PC-9 (cell line): ENCODE measurements at regions not wholly inside any gene's neighbourhood (a gene's known extent, or its start where the extent isn't known, plus 50 kb on each side); places are given as distances from the start of the nearest gene placed in this dataset.
A peak's percentile ranks its signal among the peaks of the same experiment; 100 is the strongest.

Experiments
- BruUV-seq: library from RNA; stranded (reverse); fragments of 400-500 nt; replicated peaks from 2 replicates; lab custom pipeline; 2021; lab: Mats Ljungman, UMichigan
- CTCF ChIA-PET: fragments of 300-600 bp; sonication (Branson Sonifier 250); formaldehyde crosslinking; loops from one replicate; lab custom pipeline; 2022; ENCODE audit warnings: antibody characterized with exemption; lab: Charles Lee
- POLR2A ChIA-PET: fragments of 300-600 bp; sonication (Branson Sonifier 250); formaldehyde crosslinking; loops from one replicate; lab custom pipeline; 2022; ENCODE audit warnings: antibody characterized with exemption; ENCODE audit not compliant: unreplicated experiment; lab: Charles Lee
- DNase-seq, 2 experiments: peaks; one replicate each; pipeline versions ENCODE4 v3.0.0 to v3.0.0-alpha.2; 2015 to 2022; ENCODE audit warnings: mixed read lengths in 1 of 2
- H2AFZ ChIP-seq: fragments of 200-600 bp; sonication (generic); 2 replicates; pipeline ENCODE4 v1.8.1; 2017; ENCODE audit warnings: antibody characterized with exemption
- H3F3A ChIP-seq: fragments of 200-600 bp; sonication (generic); 2 replicates; pipeline ENCODE4 v1.8.1; 2017; ENCODE audit warnings: antibody characterized with exemption, mild to moderate bottlenecking, low read depth; ENCODE audit not compliant: insufficient read depth
- H3K27ac ChIP-seq: fragments of 200-600 bp; sonication (generic); 2 replicates; pipeline ENCODE4 v1.6.1; 2016; ENCODE audit warnings: mixed run types
- H3K27me3 ChIP-seq: fragments of 200-600 bp; sonication (generic); 2 replicates; pipeline ENCODE4 v1.6.1; 2016; ENCODE audit warnings: low read depth, mixed run types; ENCODE audit not compliant: insufficient read depth
- H3K36me3 ChIP-seq: fragments of 200-600 bp; sonication (generic); 2 replicates; pipeline ENCODE4 v1.6.1; 2016; ENCODE audit warnings: low read depth, mixed run types
- H3K4me1 ChIP-seq: fragments of 200-600 bp; sonication (generic); replicated peaks from 2 replicates; pipeline ENCODE4 v1.6.1; 2016; ENCODE audit warnings: mixed run types; ENCODE audit not compliant: insufficient read depth
- H3K4me2 ChIP-seq: fragments of 200-600 bp; sonication (generic); 2 replicates; pipeline ENCODE4 v1.6.1; 2017; ENCODE audit warnings: mixed run types
- H3K4me3 ChIP-seq: fragments of 200-600 bp; sonication (generic); 2 replicates; pipeline ENCODE4 v1.6.1; 2016; ENCODE audit warnings: mixed run types
- H3K79me2 ChIP-seq: fragments of 200-600 bp; sonication (generic); 2 replicates; pipeline ENCODE4 v1.6.1; 2017; ENCODE audit warnings: low read depth, mixed run types
- H3K9me2 ChIP-seq: fragments of 200-600 bp; sonication (generic); 2 replicates; pipeline ENCODE4 v1.8.1; 2017; ENCODE audit warnings: mild to moderate bottlenecking; ENCODE audit not compliant: insufficient read depth
- H3K9me3 ChIP-seq: fragments of 200-600 bp; sonication (generic); 2 replicates; pipeline ENCODE4 v1.8.1; 2016; ENCODE audit warnings: low read depth; ENCODE audit not compliant: insufficient read depth
- H4K20me1 ChIP-seq: fragments of 200-600 bp; sonication (generic); 2 replicates; pipeline ENCODE4 v1.8.1; 2017; ENCODE audit not compliant: insufficient read depth
- EZH2 ChIP-seq: fragments of 200-600 bp; sonication (generic); IDR thresholded peaks from 2 replicates; pipeline ENCODE4 v1.8.0; 2017; ENCODE audit warnings: antibody characterized with exemption, low read depth
- intact Hi-C: fragments of 100-400 bp; cut with micrococcal nuclease; formaldehyde crosslinking; loops from one replicate; pipeline ENCODE4 v1.10.0; 2022; ENCODE audit not compliant: unreplicated experiment
- TF ChIP-seq, protein P1 (sequence below): fragments of 200-600 bp; sonication (generic); conservative IDR thresholded peaks from 2 replicates; pipeline ENCODE4 v1.6.1; 2017; ENCODE audit warnings: mixed run types, antibody characterized with exemption, mild to moderate bottlenecking, moderate library complexity

- Histone ChIP-seq H2AFZ (no peak overlapping the region), H3K9me2 (no peaks in the 10 kb centered on the region), H3K27me3 (no peaks in the 10 kb centered on the region), H3K27ac (no peak overlapping the region), H3K9me3 (no peaks in the 10 kb centered on the region), H3K4me3 (no peak overlapping the region), H3K4me1 (no peaks in the 10 kb centered on the region), H4K20me1 (no peaks in the 10 kb centered on the region), H3K36me3 (no peaks in the 10 kb centered on the region), H3F3A (no peaks in the 10 kb centered on the region), H3K79me2 (no peaks in the 10 kb centered on the region), H3K4me2 (no peak overlapping the region)
- ChIA-PET CTCF (interaction anchor here (0.6 kb wide), 1 partner anchor 39 kb away, joined by 4 read pairs; no protein-coding TSS in a partner anchor), POLR2A (no interaction called here)
- DNase-seq, result no peak
- intact Hi-C loops, result no loop called here
- BruUV-seq, result no TSS peak
- TF ChIP-seq, protein P1, sequence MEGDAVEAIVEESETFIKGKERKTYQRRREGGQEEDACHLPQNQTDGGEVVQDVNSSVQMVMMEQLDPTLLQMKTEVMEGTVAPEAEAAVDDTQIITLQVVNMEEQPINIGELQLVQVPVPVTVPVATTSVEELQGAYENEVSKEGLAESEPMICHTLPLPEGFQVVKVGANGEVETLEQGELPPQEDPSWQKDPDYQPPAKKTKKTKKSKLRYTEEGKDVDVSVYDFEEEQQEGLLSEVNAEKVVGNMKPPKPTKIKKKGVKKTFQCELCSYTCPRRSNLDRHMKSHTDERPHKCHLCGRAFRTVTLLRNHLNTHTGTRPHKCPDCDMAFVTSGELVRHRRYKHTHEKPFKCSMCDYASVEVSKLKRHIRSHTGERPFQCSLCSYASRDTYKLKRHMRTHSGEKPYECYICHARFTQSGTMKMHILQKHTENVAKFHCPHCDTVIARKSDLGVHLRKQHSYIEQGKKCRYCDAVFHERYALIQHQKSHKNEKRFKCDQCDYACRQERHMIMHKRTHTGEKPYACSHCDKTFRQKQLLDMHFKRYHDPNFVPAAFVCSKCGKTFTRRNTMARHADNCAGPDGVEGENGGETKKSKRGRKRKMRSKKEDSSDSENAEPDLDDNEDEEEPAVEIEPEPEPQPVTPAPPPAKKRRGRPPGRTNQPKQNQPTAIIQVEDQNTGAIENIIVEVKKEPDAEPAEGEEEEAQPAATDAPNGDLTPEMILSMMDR, result no peak
- TF ChIP-seq EZH2, result no peak
Observed at GRCh38 chr7:18306696-18307095, 188.9 kb upstream of the HDAC9 start.

GRCh38 chr7:18308938-18309337 lies 186.6 kb upstream of the HDAC9 start:
- Histone ChIP-seq H3K9me2 (no peaks in the 10 kb centered on the region), H3K36me3 (no peaks in the 10 kb centered on the region), H3K9me3 (no peaks in the 10 kb centered on the region), H3K4me3 (no peak overlapping the region), H3F3A (no peaks in the 10 kb centered on the region), H3K79me2 (no peaks in the 10 kb centered on the region), H3K4me1 (no peaks in the 10 kb centered on the region), H3K27me3 (no peaks in the 10 kb centered on the region), H4K20me1 (no peaks in the 10 kb centered on the region), H3K27ac (no peak overlapping the region), H2AFZ (0 out of 2 replicates have a peak overlapping the region, but pooled peaks have one; percentile 11), H3K4me2 (no peak overlapping the region)
- no TSS peak for BruUV-seq
- CTCF ChIA-PET, result no interaction called here
- no peak for DNase-seq
- POLR2A ChIA-PET, result no interaction called here
- intact Hi-C loops, result no loop called here
- TF ChIP-seq, protein P1, result no peak
- TF ChIP-seq EZH2, result no peak

GRCh38 chr7:18312482-18312881 lies 183.1 kb upstream of the HDAC9 start:
- H3K27ac ChIP-seq, result no peak overlapping the region
- no peaks in the 10 kb centered on the region for H3K4me1 ChIP-seq
- no peak for DNase-seq
- TF ChIP-seq, protein P1, result no peak
- no peak for TF ChIP-seq EZH2
- no TSS peak for BruUV-seq
- H3K4me3 ChIP-seq, result no peak overlapping the region
- POLR2A ChIA-PET, result no interaction called here
- no peaks in the 10 kb centered on the region for H3F3A ChIP-seq
- H3K4me2 ChIP-seq, result no peak overlapping the region
- no peaks in the 10 kb centered on the region for H4K20me1 ChIP-seq
- CTCF ChIA-PET, result no interaction called here
- H3K27me3 ChIP-seq, result no peaks in the 10 kb centered on the region
- H3K9me3 ChIP-seq, result no peaks in the 10 kb centered on the region
- H3K36me3 ChIP-seq, result no peaks in the 10 kb centered on the region
- H2AFZ ChIP-seq, result no peak overlapping the region
- H3K79me2 ChIP-seq, result no peaks in the 10 kb centered on the region
- no peaks in the 10 kb centered on the region for H3K9me2 ChIP-seq
- intact Hi-C loops, result no loop called here
